ENCODE measurements at regions not wholly inside any gene's neighbourhood (a gene's known extent, or its start where the extent isn't known, plus 50 kb on each side); places are given as distances from the start of the nearest gene placed in this dataset.

GRCh38 chr1:217331698-217332097 is 299.2 kb downstream of the GPATCH2 start (continued):
- TF ChIP-seq PRDM10 (IDR thresholded peaks at IDR 0.05; ENCODE audit: partially characterized antibody): no peak
- TF ChIP-seq ZNF174 (CRISPR knock-in tag; IDR thresholded peaks at IDR 0.05): no peak
- no peak for TF ChIP-seq SLC30A9 (CRISPR knock-in tag; IDR thresholded peaks at IDR 0.05)
- TF ChIP-seq AFF1 (IDR thresholded peaks at IDR 0.05; ENCODE audit: low read depth in 1 of 2, partially characterized antibody in 2 of 2): no peak
- no peak for TF ChIP-seq MXI1 (IDR thresholded peaks at IDR 0.05; ENCODE audit: low read depth, low read length)
